ENCODE measurements at regions not wholly inside any gene's neighbourhood (a gene's known extent, or its start where the extent isn't known, plus 50 kb on each side); places are given as distances from the start of the nearest gene placed in this dataset.

DNA sequence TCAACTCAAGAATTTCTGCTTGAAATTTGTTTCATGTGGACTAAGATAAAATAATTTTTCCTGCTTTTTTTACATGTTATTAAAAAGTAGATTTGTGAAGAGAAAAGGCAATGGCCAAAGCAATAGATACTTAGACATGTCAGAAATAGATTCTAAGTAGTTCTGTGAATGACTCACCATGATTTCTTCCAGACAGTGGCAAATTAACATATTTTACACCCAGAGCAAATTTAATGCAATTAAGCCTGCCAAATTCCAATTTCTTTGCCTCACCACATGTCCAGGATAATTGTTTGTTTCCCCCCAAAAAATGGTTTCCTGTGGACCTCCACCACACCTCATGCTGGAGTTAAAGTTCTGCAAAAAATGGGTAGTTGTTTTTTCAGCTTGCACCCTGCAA is 651.4 kb downstream of the CETN3 start:
- TF ChIP-seq YY1 (IDR thresholded peaks at IDR 0.05; ENCODE audit: insufficient read depth, insufficient read length) (no peak), SUZ12 (IDR thresholded peaks at IDR 0.05; ENCODE audit: extremely low read depth, insufficient read depth, insufficient read length) (no peak), ZNF274 (IDR thresholded peaks at IDR 0.05; ENCODE audit: low read depth, low read length) (no peak)

Measured in NT2/D1 (cell line).